ENCODE measurements at regions not wholly inside any gene's neighbourhood (a gene's known extent, or its start where the extent isn't known, plus 50 kb on each side); places are given as distances from the start of the nearest gene placed in this dataset.

GRCh38 chr3:21297304-21297703, 453.7 kb downstream of the ZNF385D start:
- intact Hi-C loops (cut with micrococcal nuclease): no loop called here
- Histone ChIP-seq H3K9me3 (ENCODE audit: control insufficient read depth in 1 of 2, insufficient read depth in 1 of 2, low read depth in 1 of 2, low read length in 2 of 2) (peaks cover 7 to 20% of the 10 kb centered on the region in 2 experiments; a peak in 2 of 4 replicates), H3K27ac (ENCODE audit: low read depth, low read length) (no peak overlapping the region), H3K79me2 (ENCODE audit: insufficient read depth, low read length) (no peaks in the 10 kb centered on the region), H3K36me3 (ENCODE audit: control insufficient read depth in 1 of 2, insufficient read depth in 2 of 2, low read length in 2 of 2) (no peaks in the 10 kb centered on the region), H3K9ac (ENCODE audit: low read length) (no peak overlapping the region), H2AFZ (ENCODE audit: low read depth, low read length, poor library complexity, severe bottlenecking) (no peak overlapping the region), H3K27me3 (ENCODE audit: insufficient read depth, low read length) (no peaks in the 10 kb centered on the region), H3K4me3 (replicated peaks in 1 of 2; ENCODE audit: low read depth in 1 of 2, low read length in 2 of 2) (no peak overlapping the region), H4K20me1 (ENCODE audit: insufficient read depth) (no peaks in the 10 kb centered on the region), H3K4me1 (ENCODE audit: control insufficient read depth in 1 of 2, insufficient read depth in 2 of 2, low read length in 2 of 2) (no peaks in the 10 kb centered on the region), H3K9me2 (ENCODE audit: insufficient read depth) (no peaks in the 10 kb centered on the region), H3K4me2 (ENCODE audit: low read length) (no peak overlapping the region)
- BruUV-seq (replicated peaks): no TSS peak
- POLR2A ChIA-PET: no interaction called here
- RAD21 ChIA-PET (ENCODE audit: low non-redundant PET in 1 of 2, low total read pairs in 2 of 2, uncharacterized antibody in 2 of 2, unreplicated experiment in 2 of 2): no interaction called here
- CTCF ChIA-PET: no interaction called here
- TF ChIP-seq SIN3A (IDR thresholded peaks at IDR 0.05; ENCODE audit: low read depth) (no peak), CTCF (IDR thresholded peaks at IDR 0.05 in 2 of 3, conservative IDR thresholded peaks at IDR 0.05 in 1 of 3; ENCODE audit: borderline replicate concordance in 1 of 3, insufficient read depth in 1 of 3, low read depth in 2 of 3, low read length in 2 of 3) (no peak), SP1 (IDR thresholded peaks at IDR 0.05; ENCODE audit: low read depth) (no peak), MAX (IDR thresholded peaks at IDR 0.05) (no peak), SRF (IDR thresholded peaks at IDR 0.05; ENCODE audit: low read depth) (no peak), EGR1 (IDR thresholded peaks at IDR 0.05; ENCODE audit: low read depth) (no peak), ELF1 (IDR thresholded peaks at IDR 0.05; ENCODE audit: borderline replicate concordance, low read depth) (no peak), RAD21 (IDR thresholded peaks at IDR 0.05; ENCODE audit: low read depth) (no peak), EZH2 (IDR thresholded peaks at IDR 0.05) (no peak), YY1 (IDR thresholded peaks at IDR 0.05; ENCODE audit: extremely low read depth, insufficient replicate concordance, low read depth, low read length) (no peak), ZBTB33 (IDR thresholded peaks at IDR 0.05; ENCODE audit: extremely low read depth, insufficient replicate concordance, low read length) (no peak), REST (IDR thresholded peaks at IDR 0.05; ENCODE audit: low read depth) (no peak), JUND (IDR thresholded peaks at IDR 0.05) (no peak), ZNF274 (IDR thresholded peaks at IDR 0.05; ENCODE audit: low read depth, low read length) (no peak), CEBPB (IDR thresholded peaks at IDR 0.05; ENCODE audit: low read depth) (no peak), TCF7L2 (IDR thresholded peaks at IDR 0.05; ENCODE audit: borderline replicate concordance, extremely low read depth, insufficient read depth, insufficient read length) (no peak)
- no peak for DNase-seq (ENCODE audit: low read depth, low spot score)
- no peak for ATAC-seq

All from HCT116 (cell line).